NCI-H2029 (cell line): ENCODE measurements at regions not wholly inside any gene's neighbourhood (a gene's known extent, or its start where the extent isn't known, plus 50 kb on each side); places are given as distances from the start of the nearest gene placed in this dataset.

Experiments
- DNase-seq: peaks from one replicate; lab custom pipeline; 2025; lab: John Stamatoyannopoulos, UW

DNA sequence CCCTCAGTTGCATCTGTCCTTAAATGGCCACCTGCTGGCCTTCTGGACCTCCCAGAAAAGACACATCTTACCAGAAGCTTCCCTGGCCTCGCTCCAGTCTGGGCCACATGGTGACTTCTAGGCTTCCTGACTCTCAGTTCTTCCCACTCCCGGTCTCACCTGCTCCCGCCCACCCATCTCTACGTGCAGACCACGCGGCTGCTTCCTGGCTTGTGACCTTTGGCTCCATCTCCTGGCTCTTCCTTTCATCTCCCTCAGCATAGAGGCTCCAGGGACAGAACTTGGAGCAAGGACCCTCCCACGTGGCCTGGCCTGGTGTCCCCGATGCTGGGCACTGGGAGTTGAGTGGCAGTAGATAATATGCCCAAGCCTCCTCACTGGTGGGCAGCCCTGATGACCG, 124.9 kb upstream of the IRF2BP2 start:
- DNase-seq, result no peak

DNA sequence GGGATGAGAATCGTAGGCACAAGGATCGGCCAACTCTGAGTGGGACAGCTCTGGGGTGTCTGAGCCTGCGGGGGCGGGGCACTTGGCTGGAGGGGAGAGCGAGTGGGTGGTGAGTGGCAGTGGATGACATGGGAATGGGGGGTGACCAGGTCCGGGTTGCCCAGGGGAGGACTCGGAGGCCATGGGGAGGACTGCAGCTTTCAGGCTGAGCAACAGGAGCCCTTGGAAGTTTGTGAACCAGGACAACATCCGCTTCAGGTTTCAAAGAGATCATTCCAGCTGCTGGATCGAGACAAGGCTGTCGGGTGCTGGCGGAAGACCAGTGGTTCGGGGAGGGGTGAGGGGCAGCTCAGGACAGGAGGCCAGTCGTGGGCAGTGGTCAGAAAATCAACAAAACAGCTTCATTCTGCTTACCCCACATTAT, 124.4 kb upstream of the IRF2BP2 start:
- DNase-seq, result no peak

- DNase-seq, result no peak
These were observed 123.4 kb upstream of the IRF2BP2 start for GRCh38 chr1:234733427-234733826.

GRCh38 chr1:234732671-234733390, 122.9 kb upstream of the IRF2BP2 start:
- no peak for DNase-seq

DNA sequence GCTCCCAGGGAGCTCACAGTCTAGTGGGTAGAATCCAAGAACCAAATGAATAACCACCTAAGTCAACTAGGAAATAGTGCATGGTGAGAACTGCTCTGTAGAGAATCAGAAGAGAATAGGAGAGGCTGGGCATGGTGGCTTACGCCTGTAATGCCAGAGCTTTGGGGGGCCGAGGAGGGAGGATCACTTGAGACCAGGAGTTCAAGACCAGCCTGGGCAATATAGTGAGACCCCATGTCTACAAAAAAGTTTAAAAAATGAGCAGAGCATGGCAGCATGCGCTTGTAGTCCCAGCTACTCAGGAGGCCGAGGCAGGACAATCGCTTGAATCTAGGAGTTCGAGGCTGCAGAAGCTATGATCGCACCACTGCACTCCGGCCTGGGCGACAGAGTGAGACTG, 122.3 kb upstream of the IRF2BP2 start:
- no peak for DNase-seq

- DNase-seq, result no peak
These were observed 121.6 kb upstream of the IRF2BP2 start for GRCh38 chr1:234731569-234732085.

DNA sequence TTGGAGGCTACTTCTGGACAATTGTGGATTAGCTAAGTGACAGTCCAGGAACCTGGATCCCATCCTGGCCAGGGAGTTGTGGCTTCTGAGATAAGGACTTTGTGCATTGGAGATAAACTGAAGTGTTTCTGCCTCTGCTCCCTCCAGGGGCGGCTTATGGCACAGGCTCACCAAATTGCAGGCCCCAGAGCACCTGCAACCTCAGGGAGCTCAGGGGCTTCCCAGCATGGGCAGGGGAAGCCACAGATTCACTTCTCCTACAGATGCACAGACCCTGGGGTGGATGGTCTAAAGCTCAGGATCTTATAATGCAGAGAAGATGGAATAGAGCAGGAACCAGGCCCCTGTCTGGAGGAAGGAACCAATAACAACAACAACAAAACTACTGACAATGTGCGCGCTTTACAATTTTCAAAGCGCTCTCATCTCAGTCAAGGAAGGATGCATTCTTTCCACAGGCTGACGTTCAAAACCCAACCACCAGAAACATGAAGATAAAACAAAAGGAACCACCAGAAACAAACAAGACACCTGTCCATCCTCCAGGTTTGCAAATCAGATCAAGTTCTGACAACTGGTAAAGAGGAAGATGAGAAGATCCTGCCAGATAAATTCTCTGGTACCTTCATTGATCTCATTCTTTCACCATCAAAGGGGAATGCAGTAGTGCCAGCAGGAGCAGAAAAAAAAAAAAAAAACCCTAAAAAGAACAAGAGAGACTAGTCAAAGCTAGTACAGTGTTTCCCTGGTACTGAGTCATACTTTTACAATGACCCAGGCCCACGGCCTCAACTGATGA, 121.0 kb upstream of the IRF2BP2 start:
- DNase-seq, result no peak

DNA sequence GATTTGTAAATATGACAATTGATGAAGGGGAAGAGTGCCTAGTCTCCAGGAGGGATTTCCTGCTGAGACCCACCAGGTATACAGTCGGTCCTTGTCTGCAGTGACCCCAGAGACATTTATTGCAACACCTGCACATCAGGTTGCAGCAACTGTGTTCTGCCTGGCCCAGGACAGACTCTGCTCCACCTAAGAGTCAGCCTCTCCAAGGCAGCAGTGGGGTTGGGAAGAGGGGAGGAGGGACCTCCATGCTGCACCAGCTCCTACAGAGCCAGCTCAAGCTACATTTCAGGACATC, 120.4 kb upstream of the IRF2BP2 start:
- no peak for DNase-seq

DNA sequence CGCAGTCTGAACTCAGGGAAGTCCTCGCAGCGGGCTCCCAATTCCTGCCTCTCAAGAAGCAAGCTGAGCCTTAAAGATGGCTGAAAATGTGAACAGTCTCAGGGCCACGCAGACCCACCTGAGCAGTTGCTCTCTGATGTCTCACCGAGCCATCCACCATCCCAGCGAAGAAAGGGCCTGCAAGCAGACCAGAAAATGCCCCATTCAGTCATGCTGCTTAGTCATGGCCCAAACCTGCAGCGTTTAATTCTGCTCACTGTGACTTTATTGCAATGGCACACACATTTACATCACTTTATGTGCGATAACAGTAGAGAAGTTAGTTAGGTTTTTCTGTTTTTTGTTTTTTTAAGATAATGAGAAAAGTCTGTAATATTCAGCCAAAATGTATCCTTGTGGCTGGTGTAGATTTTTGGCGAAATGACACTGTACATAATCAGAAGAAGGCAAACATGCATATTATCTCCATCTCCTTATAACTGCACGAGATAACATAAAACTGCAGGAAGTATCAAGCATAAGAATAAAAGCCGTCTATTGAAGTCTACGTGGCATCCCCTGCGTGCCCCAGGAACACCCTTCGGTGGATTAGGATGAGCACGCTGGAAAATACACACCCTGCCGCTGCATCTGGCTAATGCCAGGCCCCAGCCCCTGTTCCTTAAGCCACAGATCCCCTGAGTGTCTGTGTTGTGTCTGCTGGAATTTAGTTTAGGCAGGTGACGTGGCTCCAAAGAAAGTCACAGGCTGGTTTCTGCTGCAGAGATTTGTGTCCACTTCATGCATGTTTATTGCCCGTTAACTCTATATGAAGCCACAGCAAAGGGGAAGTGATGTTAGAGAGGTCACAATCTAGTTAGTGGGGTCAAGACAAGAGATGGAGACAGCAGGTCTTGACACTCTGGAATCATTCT, 119.8 kb upstream of the IRF2BP2 start:
- no peak for DNase-seq

DNA sequence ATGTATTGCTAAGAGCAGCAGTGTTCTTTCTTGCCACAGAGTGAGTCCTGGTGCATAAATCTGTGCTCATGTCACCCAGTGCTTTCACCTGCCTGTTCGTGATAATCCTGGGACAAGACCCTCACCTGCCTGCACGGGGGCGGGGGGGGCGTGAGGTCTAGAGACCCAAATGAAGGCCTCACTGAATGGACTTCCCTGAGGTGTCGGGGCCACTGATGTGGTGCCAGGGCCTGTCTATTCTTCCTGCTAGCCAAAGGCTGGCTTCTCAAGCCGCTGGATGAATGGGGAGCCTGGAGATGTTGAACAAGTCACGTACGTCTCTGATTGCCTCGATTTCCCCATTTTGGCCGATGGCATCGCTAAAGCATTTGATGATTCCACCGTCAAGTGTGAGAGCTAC, 118.8 kb upstream of the IRF2BP2 start:
- no peak for DNase-seq

- DNase-seq, result no peak
These were observed 117.3 kb upstream of the IRF2BP2 start for GRCh38 chr1:234727018-234727940.

GRCh38 chr1:234726359-234726943, 116.5 kb upstream of the IRF2BP2 start:
- peak; percentile 57 for DNase-seq

DNA sequence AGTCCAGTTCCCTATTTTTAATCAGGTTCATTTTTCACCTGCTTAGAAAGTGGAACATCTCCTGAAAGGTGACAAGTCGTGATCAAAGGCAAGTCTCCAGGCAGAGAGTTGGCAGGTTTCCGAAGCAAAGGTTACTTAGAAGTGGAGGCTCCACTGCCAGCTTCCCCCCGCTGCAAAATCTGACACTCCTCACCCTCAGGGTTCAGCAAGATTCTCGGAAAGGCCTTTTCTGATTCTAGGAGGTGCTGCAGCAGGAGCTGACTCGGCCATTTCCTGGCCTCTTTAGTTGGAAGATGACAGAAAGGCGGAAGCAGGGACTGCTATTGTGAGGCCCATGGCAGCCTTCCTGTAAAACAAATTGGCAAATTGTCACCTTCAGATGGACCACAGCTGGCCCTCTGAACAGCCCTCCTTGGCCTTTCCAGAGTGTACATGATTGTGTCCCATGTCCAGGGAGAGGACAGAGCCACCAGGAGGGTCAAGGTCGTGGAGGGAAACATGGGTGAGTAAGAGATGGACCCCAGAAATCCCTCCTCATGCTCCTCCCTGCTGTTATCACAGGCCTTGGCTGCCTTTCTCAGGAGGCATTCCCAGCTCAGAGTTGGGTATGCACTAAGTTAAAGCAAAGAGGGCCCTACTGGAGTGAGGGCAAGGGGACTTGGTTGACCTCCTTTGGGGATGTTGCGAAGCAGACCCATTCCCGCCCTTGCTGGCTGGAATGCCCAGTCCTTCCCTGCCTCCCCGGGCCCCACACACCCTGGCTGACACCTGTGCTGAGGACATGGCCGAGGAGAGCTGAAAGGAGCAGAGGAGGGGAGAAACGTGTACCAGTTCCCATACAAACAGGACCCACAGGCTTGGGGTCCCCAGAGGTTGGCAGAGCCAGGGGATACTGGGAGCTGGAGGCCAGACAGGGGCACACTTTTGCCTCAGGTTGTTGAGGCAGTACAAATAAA, 115.5 kb upstream of the IRF2BP2 start:
- peak; percentile 57 for DNase-seq

- peak; percentile 98 for DNase-seq
These were observed 114.7 kb upstream of the IRF2BP2 start for GRCh38 chr1:234724516-234725176.

- no peak for DNase-seq
These were observed 113.1 kb upstream of the IRF2BP2 start for GRCh38 chr1:234722904-234723720.

DNA sequence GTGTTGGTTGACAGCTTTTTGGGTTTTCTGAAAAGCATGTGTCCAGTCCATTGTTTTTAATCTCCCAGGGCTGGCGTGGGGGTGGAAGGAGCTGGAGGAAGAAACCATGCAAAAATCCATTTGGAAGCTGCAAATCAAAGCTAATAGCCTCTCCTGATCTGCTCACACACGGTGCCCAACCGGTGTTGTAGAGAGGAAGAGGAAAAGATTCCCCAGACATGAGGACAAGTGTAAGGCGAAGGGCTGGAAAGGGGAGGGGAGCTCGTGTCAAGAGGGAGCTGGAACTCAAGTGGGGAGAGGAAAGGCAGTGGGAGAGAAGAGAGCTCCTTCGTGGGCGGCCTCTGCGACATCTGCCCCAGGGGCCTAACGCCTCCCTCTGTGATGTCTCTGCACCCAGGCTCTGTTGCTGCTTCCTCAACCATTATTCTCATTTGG, 112.3 kb upstream of the IRF2BP2 start:
- DNase-seq, result no peak

GRCh38 chr1:234721476-234722269, 111.7 kb upstream of the IRF2BP2 start:
- no peak for DNase-seq
